Thyroid gland (tissue), 4 donors: ENCODE measurements at regions not wholly inside any gene's neighbourhood (a gene's known extent, or its start where the extent isn't known, plus 50 kb on each side); places are given as distances from the start of the nearest gene placed in this dataset.
A peak's percentile ranks its signal among the peaks of the same experiment; 100 is the strongest.
"Not testable (repeated sequence)": the region's sequence is repeated elsewhere in the genome, so short reads cannot be mapped to it uniquely, and the experiment has no call there.

Source experiments
- DNase-seq, 2 donors: peaks; one replicate each; pipeline ENCODE4 v3.0.0-alpha.2; 2019
- H3K27ac ChIP-seq, 3 donors: fragments of 200-600 bp; sonication (generic); 1 replicate in 2 of 3; 2 replicates in 1 of 3; pipeline ENCODE4 v1.5.1; 2016 to 2019; ENCODE audit warnings: mild to moderate bottlenecking in 1 of 3, moderate library complexity in 1 of 3
- H3K27me3 ChIP-seq: fragments of 200-600 bp; sonication (generic); one replicate; pipeline ENCODE4 v1.5.1; 2019
- H3K36me3 ChIP-seq, 2 donors: fragments of 200-600 bp; sonication (generic); one replicate each; pipeline ENCODE4 v1.5.1; 2016 to 2019
- H3K4me1 ChIP-seq, 2 donors: fragments of 200-600 bp; sonication (generic); one replicate each; pipeline ENCODE4 v1.5.1; 2017 to 2019
- H3K4me3 ChIP-seq, 3 donors: fragments of 200-600 bp; sonication (generic); replicated peaks in 1 of 3; 1 replicate in 2 of 3; 2 replicates in 1 of 3; pipeline ENCODE4 v1.5.1; 2016; ENCODE audit warnings: mild to moderate bottlenecking in 1 of 3
- H3K9me3 ChIP-seq: fragments of 200-600 bp; sonication (generic); one replicate; pipeline ENCODE4 v1.5.1; 2017
- CTCF ChIP-seq, 6 experiments: fragments of 200-600 bp in 3 of 6; fragments of 450-650 bp in 3 of 6; sonication (generic) in 3 of 6; IDR thresholded peaks; one replicate each; pipeline ENCODE4 v1.5.1; 2016 to 2019; ENCODE audit warnings: antibody characterized with exemption in 6 of 6, mild to moderate bottlenecking in 2 of 6, inconsistent platforms in 1 of 6, moderate library complexity in 1 of 6
- POLR2A ChIP-seq, 2 donors: fragments of 450-650 bp; IDR thresholded peaks; one replicate each; pipeline ENCODE4 v1.6.1; 2017; ENCODE audit warnings: antibody characterized with exemption in 2 of 2, mild to moderate bottlenecking in 2 of 2, moderate library complexity in 1 of 2
- WGBS, 2 donors: methylation state at CpG; one replicate each; pipeline ENCODE4 v1.1.5; 2017; 5-methylcytosine and 5-hydroxymethylcytosine counted together
- intact Hi-C: fragments of 100-400 bp; cut with DNase I; formaldehyde crosslinking; loops from one replicate; pipeline ENCODE4 v1.15.1; 2023

GRCh38 chr6:144469144-144469575 lies 184.0 kb downstream of the UTRN start:
- DNase-seq = no peak
- intact Hi-C loops = no loop called here
- H3K9me3 ChIP-seq = no peaks in the 10 kb centered on the region
- WGBS, 2 donors = 86 to 92% methylated on average over 1 of the region's 1 CpG
- H3K4me3 ChIP-seq = no peak overlapping the region
- peaks cover 27 to 40% of the 10 kb centered on the region in 2 donors for H3K4me1 ChIP-seq
- no peaks in the 10 kb centered on the region for H3K27me3 ChIP-seq
- peaks cover 5 to 11% of the 10 kb centered on the region in 2 donors for H3K36me3 ChIP-seq
- peak overlapping the region; percentile 17 to 67 (median 60) for H3K27ac ChIP-seq
- TF ChIP-seq CTCF (IDR thresholded peaks at IDR 0.05) (no peak), POLR2A (IDR thresholded peaks at IDR 0.05) (no peak)

GRCh38 chr6:144470201-144470600 lies 185.1 kb downstream of the UTRN start:
- H3K4me1 ChIP-seq = peaks cover 27 to 40% of the 10 kb centered on the region in 2 donors
- H3K27me3 ChIP-seq, H3K9me3 ChIP-seq, H3K4me3 ChIP-seq, DNase-seq: not testable (repeated sequence)
- intact Hi-C loops = loop anchor here (10.0 kb wide), 1 partner anchor 185 kb away; the partner anchor contains the start of gene UTRN
- WGBS, 2 donors = 95% methylated on average over 11 to 13 of the region's 27 CpGs
- H3K27ac ChIP-seq = peak overlapping the region in 1 of 3 donors; percentile 20
- H3K36me3 ChIP-seq = peaks cover under 1 to 11% of the 10 kb centered on the region in 2 donors

GRCh38 chr6:144471986-144472385 lies 186.9 kb downstream of the UTRN start:
- Histone ChIP-seq H3K27ac (peak overlapping the region in 1 of 3 donors; percentile 26), H3K36me3 (peaks cover 9 to 14% of the 10 kb centered on the region in 2 donors), H3K4me3 (no peak overlapping the region), H3K9me3 (no peaks in the 10 kb centered on the region), H3K27me3 (no peaks in the 10 kb centered on the region), H3K4me1 (peaks cover 24 to 36% of the 10 kb centered on the region in 2 donors)
- intact Hi-C loops = loop anchor here (10.0 kb wide), 1 partner anchor 187 kb away; the partner anchor contains the start of gene UTRN
- WGBS, 2 donors = 83 to 84% methylated on average over 3 of the region's 3 CpGs
- no peak for DNase-seq
- no peak for TF ChIP-seq POLR2A (IDR thresholded peaks at IDR 0.05)
- TF ChIP-seq CTCF (IDR thresholded peaks at IDR 0.05) = no peak

GRCh38 chr6:144474290-144474689 lies 189.2 kb downstream of the UTRN start:
- H3K4me1 ChIP-seq = peaks cover 8 to 23% of the 10 kb centered on the region in 2 donors
- WGBS, 2 donors = 94 to 98% methylated on average over 1 of the region's 1 CpG
- peaks cover 9 to 11% of the 10 kb centered on the region in 2 donors for H3K36me3 ChIP-seq
- no peak overlapping the region for H3K4me3 ChIP-seq
- H3K9me3 ChIP-seq = no peaks in the 10 kb centered on the region
- no peak for DNase-seq
- H3K27me3 ChIP-seq = no peaks in the 10 kb centered on the region
- TF ChIP-seq POLR2A (IDR thresholded peaks at IDR 0.05) (no peak), CTCF (IDR thresholded peaks at IDR 0.05) (no peak)
- no peak overlapping the region for H3K27ac ChIP-seq
- intact Hi-C loops = loop anchor here (10.0 kb wide), 1 partner anchor 189 kb away; the partner anchor contains the start of gene UTRN

GRCh38 chr6:144474904-144475303 lies 189.8 kb downstream of the UTRN start:
- DNase-seq = no peak
- Histone ChIP-seq H3K36me3 (peaks cover 9 to 11% of the 10 kb centered on the region in 2 donors), H3K4me3 (no peak overlapping the region), H3K27ac (peak overlapping the region in 1 of 3 donors; percentile 4), H3K9me3 (no peaks in the 10 kb centered on the region), H3K27me3 (no peaks in the 10 kb centered on the region), H3K4me1 (peaks cover 9 to 23% of the 10 kb centered on the region in 2 donors)
- TF ChIP-seq CTCF (IDR thresholded peaks at IDR 0.05) (no peak), POLR2A (IDR thresholded peaks at IDR 0.05) (no peak)
- intact Hi-C loops = loop anchor here (5.0 to 10.0 kb wide), 2 partner anchors 190 to 258 kb away; partner anchors contain the start of gene UTRN
